ENCODE measurements at regions not wholly inside any gene's neighbourhood (a gene's known extent, or its start where the extent isn't known, plus 50 kb on each side); places are given as distances from the start of the nearest gene placed in this dataset.

DNA sequence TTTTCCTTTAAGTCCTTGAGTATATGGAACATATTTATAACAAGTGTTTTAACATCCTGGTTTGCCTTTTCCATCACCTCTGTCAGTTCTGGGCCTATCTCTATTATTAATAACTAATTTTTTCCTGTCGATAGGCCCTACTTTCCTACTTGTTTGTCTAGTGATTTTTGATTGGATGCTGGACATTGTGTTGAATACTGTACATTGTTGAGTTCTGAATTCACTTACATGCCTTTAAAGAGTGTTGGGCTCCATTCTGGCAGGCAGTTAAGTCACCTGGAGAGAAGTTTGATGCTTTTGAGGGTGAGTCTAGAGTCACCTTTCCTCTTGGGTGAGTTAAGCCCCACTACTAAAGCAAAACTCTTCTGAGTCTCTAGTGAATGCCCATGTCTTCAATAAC lies 77.5 kb upstream of the C14orf180 start (continued):
- TF ChIP-seq, protein P1, sequence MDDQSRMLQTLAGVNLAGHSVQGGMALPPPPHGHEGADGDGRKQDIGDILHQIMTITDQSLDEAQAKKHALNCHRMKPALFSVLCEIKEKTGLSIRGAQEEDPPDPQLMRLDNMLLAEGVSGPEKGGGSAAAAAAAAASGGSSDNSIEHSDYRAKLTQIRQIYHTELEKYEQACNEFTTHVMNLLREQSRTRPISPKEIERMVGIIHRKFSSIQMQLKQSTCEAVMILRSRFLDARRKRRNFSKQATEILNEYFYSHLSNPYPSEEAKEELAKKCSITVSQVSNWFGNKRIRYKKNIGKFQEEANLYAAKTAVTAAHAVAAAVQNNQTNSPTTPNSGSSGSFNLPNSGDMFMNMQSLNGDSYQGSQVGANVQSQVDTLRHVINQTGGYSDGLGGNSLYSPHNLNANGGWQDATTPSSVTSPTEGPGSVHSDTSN (CRISPR knock-in tag; IDR thresholded peaks at IDR 0.05): no peak
- TF ChIP-seq BCL11B (tag by site-specific recombination; IDR thresholded peaks at IDR 0.05; ENCODE audit: low read depth): no peak
- TF ChIP-seq, protein P2, sequence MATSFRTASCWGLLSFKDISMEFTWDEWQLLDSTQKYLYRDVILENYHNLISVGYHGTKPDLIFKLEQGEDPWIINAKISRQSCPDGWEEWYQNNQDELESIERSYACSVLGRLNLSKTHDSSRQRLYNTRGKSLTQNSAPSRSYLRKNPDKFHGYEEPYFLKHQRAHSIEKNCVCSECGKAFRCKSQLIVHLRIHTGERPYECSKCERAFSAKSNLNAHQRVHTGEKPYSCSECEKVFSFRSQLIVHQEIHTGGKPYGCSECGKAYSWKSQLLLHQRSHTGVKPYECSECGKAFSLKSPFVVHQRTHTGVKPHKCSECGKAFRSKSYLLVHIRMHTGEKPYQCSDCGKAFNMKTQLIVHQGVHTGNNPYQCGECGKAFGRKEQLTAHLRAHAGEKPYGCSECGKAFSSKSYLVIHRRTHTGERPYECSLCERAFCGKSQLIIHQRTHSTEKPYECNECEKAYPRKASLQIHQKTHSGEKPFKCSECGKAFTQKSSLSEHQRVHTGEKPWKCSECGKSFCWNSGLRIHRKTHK (tag by site-specific recombination; IDR thresholded peaks at IDR 0.05): peak; percentile 100
- TF ChIP-seq ZNF600 (tag by site-specific recombination; IDR thresholded peaks at IDR 0.05): no peak
- TF ChIP-seq, protein P3, sequence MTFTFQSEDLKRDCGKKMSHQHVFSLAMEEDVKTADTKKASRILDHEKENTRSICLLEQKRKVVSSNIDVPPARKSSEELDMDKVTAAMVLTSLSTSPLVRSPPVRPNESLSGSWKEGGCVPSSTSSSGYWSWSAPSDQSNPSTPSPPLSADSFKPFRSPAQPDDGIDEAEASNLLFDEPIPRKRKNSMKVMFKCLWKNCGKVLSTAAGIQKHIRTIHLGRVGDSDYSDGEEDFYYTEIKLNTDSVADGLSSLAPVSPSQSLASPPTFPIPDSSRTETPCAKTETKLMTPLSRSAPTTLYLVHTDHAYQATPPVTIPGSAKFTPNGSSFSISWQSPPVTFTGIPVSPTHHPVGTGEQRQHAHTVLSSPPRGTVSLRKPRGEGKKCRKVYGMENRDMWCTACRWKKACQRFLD (tag by site-specific recombination; IDR thresholded peaks at IDR 0.05): no peak
- TF ChIP-seq ZNF274 (IDR thresholded peaks at IDR 0.05; ENCODE audit: low read length): no peak
- TF ChIP-seq ZNF274 (tag by site-specific recombination; IDR thresholded peaks at IDR 0.05; ENCODE audit: borderline replicate concordance): no peak
- no peak for TF ChIP-seq ZNF596 (tag by site-specific recombination; IDR thresholded peaks at IDR 0.05)
- no peak for TF ChIP-seq ZNF837 (tag by site-specific recombination; IDR thresholded peaks at IDR 0.05)
- peak; percentile 78 for TF ChIP-seq SETDB1 (IDR thresholded peaks at IDR 0.05; ENCODE audit: insufficient read length, low read length)

DNA sequence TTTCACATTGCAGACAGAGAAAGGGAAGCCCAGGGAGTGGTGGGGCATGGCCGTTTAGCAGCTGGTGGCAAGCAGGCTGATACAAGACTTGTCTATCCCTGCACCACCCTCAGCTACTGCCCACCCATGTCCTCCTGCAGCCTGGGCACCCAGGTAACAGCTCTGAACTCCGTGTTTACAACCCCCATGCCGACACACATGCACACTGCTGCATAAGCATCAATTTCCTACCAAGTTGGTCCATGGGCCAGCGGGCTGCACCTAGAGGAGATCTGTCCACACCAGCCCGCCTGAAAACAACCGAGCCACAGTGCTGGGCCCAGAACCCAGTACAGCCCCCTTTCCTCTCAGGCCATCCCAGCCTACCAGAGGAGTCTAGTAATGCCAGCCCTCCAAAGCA lies 75.9 kb upstream of the C14orf180 start:
- Histone ChIP-seq H3K27ac (ENCODE audit: extremely low read depth, low read depth, low read length) (no peak overlapping the region), H3K4me1 (ENCODE audit: control insufficient read depth, insufficient read depth, low read length) (no peaks in the 10 kb centered on the region), H3K9me3 (ENCODE audit: control insufficient read depth, insufficient read depth, low read depth, low read length) (no peaks in the 10 kb centered on the region), H3K36me3 (ENCODE audit: control insufficient read depth in 2 of 2, insufficient read depth in 1 of 2, low read length in 2 of 2) (no peaks in the 10 kb centered on the region), H3K4me3 (ENCODE audit: low read depth, low read length) (no peak overlapping the region)
- TF ChIP-seq BCL11B (tag by site-specific recombination; IDR thresholded peaks at IDR 0.05; ENCODE audit: low read depth) (no peak), ZBTB17 (tag by site-specific recombination; IDR thresholded peaks at IDR 0.05) (no peak), ZNF76 (tag by site-specific recombination; IDR thresholded peaks at IDR 0.05; ENCODE audit: borderline replicate concordance, low read depth) (no peak), ZNF169 (tag by site-specific recombination; IDR thresholded peaks at IDR 0.05) (no peak), ZFHX2 (tag by site-specific recombination; conservative IDR thresholded peaks at IDR 0.05) (no peak), ZNF114 (tag by site-specific recombination; IDR thresholded peaks at IDR 0.05) (no peak), ZFP3 (tag by site-specific recombination; IDR thresholded peaks at IDR 0.05; ENCODE audit: low read depth) (no peak), OVOL3 (tag by site-specific recombination; IDR thresholded peaks at IDR 0.05) (no peak), ZNF112 (tag by site-specific recombination; IDR thresholded peaks at IDR 0.05) (no peak), ZNF701 (tag by site-specific recombination; IDR thresholded peaks at IDR 0.05) (no peak)
- TF ChIP-seq, protein P1 (CRISPR knock-in tag; IDR thresholded peaks at IDR 0.05): no peak
- ChIA-PET CTCF (no interaction called here), POLR2A (no interaction called here)

DNA sequence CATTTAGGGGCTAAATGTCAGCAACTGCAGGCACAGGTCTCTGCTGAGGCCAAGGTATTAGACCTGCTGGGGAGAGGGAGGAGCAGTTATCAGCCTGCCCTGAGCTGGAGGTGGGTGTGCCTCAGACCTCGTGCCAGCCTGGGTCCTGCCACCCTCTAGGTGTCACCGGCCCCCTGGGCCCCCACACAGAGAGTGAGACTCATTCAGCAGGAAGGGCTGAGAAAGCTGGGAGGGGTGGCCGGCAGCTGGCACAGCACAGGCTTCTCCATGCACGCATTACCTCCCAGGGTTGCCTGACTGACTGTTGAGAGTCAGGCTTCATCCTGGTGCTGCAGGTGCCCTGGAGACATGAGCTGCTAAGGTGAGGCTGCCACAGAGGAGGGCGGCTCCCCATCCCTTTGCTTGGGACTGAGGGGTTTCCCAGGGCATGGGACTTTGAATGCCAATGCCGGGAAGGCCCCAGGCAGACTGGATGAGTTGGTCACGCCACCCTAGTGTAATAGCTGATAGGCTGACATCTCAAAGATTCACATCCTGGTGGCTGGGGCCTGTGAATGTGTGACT lies 75.3 kb upstream of the C14orf180 start:
- POLR2A ChIA-PET: no interaction called here
- H3K9me3 ChIP-seq (ENCODE audit: control insufficient read depth, insufficient read depth, low read depth, low read length): no peaks in the 10 kb centered on the region

More for the DNA sequence above, 75.3 kb upstream of the C14orf180 start:
- peak; percentile 63 for TF ChIP-seq ZNF341 (tag by site-specific recombination; IDR thresholded peaks at IDR 0.05; ENCODE audit: low read depth)
- 0 out of 2 replicates have a peak, but pooled peaks have one; percentile 8 for TF ChIP-seq GLIS1 (tag by site-specific recombination; IDR thresholded peaks at IDR 0.05)
- TF ChIP-seq ZNF549 (tag by site-specific recombination; IDR thresholded peaks at IDR 0.05): no peak
- no peak for TF ChIP-seq ZBTB48 (tag by site-specific recombination; IDR thresholded peaks at IDR 0.05)
- TF ChIP-seq ZNF48 (tag by site-specific recombination; IDR thresholded peaks at IDR 0.05): no peak
- Histone ChIP-seq H3K36me3 (ENCODE audit: control insufficient read depth in 2 of 2, insufficient read depth in 1 of 2, low read length in 2 of 2) (no peaks in the 10 kb centered on the region), H3K4me1 (ENCODE audit: control insufficient read depth, insufficient read depth, low read length) (no peaks in the 10 kb centered on the region), H3K27ac (ENCODE audit: extremely low read depth, low read depth, low read length) (no peak overlapping the region), H3K4me3 (ENCODE audit: low read depth, low read length) (no peak overlapping the region)
- CTCF ChIA-PET: no interaction called here

All from HEK293 (cell line).